OCI-LY7 (cell line): ENCODE measurements at regions not wholly inside any gene's neighbourhood (a gene's known extent, or its start where the extent isn't known, plus 50 kb on each side); places are given as distances from the start of the nearest gene placed in this dataset.

Source experiments
- EZH2phosphoT487 ChIP-seq: fragments of 200-600 bp; sonication (generic); IDR thresholded peaks from 2 replicates; pipeline ENCODE4 v1.6.1; 2018; ENCODE audit warnings: low read depth, borderline replicate concordance, mild to moderate bottlenecking, mixed run types, antibody characterized with exemption, low read length, moderate library complexity, mixed read lengths
- TF ChIP-seq, protein P1 (sequence below): fragments of 200-600 bp; sonication (generic); conservative IDR thresholded peaks from 2 replicates; pipeline ENCODE4 v1.5.1; 2014; ENCODE audit warnings: mild to moderate bottlenecking, antibody characterized with exemption, low read length, moderate library complexity, mixed read lengths

GRCh38 chr12:124664395-124665111 lies 97.1 kb upstream of the NCOR2 start:
- TF ChIP-seq, protein P1, sequence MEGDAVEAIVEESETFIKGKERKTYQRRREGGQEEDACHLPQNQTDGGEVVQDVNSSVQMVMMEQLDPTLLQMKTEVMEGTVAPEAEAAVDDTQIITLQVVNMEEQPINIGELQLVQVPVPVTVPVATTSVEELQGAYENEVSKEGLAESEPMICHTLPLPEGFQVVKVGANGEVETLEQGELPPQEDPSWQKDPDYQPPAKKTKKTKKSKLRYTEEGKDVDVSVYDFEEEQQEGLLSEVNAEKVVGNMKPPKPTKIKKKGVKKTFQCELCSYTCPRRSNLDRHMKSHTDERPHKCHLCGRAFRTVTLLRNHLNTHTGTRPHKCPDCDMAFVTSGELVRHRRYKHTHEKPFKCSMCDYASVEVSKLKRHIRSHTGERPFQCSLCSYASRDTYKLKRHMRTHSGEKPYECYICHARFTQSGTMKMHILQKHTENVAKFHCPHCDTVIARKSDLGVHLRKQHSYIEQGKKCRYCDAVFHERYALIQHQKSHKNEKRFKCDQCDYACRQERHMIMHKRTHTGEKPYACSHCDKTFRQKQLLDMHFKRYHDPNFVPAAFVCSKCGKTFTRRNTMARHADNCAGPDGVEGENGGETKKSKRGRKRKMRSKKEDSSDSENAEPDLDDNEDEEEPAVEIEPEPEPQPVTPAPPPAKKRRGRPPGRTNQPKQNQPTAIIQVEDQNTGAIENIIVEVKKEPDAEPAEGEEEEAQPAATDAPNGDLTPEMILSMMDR: no peak
- no peak for TF ChIP-seq EZH2phosphoT487
